Hepatocyte (in vitro differentiated cells): ENCODE measurements at regions not wholly inside any gene's neighbourhood (a gene's known extent, or its start where the extent isn't known, plus 50 kb on each side); places are given as distances from the start of the nearest gene placed in this dataset.

Source experiments
- DNase-seq: peaks from one replicate; pipeline ENCODE4 v3.0.0-alpha.2; 2016; ENCODE audit warnings: low spot score
- H2AFZ ChIP-seq: fragments of 200-600 bp; sonication (generic); 2 replicates; pipeline ENCODE4 v1.6.0; 2016; ENCODE audit warnings: antibody characterized with exemption, mild to moderate bottlenecking
- H3K27ac ChIP-seq: fragments of 200-600 bp; sonication (generic); 2 replicates; pipeline ENCODE4 v1.5.1; 2016; ENCODE audit warnings: mild to moderate bottlenecking
- H3K27me3 ChIP-seq: fragments of 200-600 bp; sonication (generic); 2 replicates; pipeline ENCODE4 v1.6.1; 2016
- H3K36me3 ChIP-seq: fragments of 200-600 bp; sonication (generic); replicated peaks from 2 replicates; pipeline ENCODE4 v1.5.1; 2016; ENCODE audit warnings: low read depth; ENCODE audit not compliant: insufficient read depth
- H3K4me1 ChIP-seq: fragments of 200-600 bp; sonication (generic); 2 replicates; pipeline ENCODE4 v1.5.1; 2016; ENCODE audit warnings: mild to moderate bottlenecking, moderate library complexity; ENCODE audit not compliant: insufficient read depth
- H3K4me2 ChIP-seq: fragments of 200-600 bp; sonication (generic); 2 replicates; pipeline ENCODE4 v1.6.0; 2016
- H3K4me3 ChIP-seq: fragments of 200-600 bp; sonication (generic); 2 replicates; pipeline ENCODE4 v1.5.1; 2016; ENCODE audit warnings: mild to moderate bottlenecking
- H3K79me2 ChIP-seq: fragments of 200-600 bp; sonication (generic); 2 replicates; pipeline ENCODE4 v1.6.0; 2017; ENCODE audit warnings: mild to moderate bottlenecking
- H3K9me2 ChIP-seq: fragments of 200-600 bp; sonication (generic); replicated peaks from 2 replicates; pipeline ENCODE4 v1.6.0; 2017; ENCODE audit warnings: mild to moderate bottlenecking; ENCODE audit not compliant: insufficient read depth
- H3K9me3 ChIP-seq: fragments of 200-600 bp; sonication (generic); 2 replicates; pipeline ENCODE4 v1.5.1; 2016; ENCODE audit warnings: low read depth, mild to moderate bottlenecking
- H4K20me1 ChIP-seq: fragments of 200-600 bp; sonication (generic); 2 replicates; pipeline ENCODE4 v1.6.0; 2016; ENCODE audit warnings: mild to moderate bottlenecking; ENCODE audit not compliant: insufficient read depth, poor library complexity, severe bottlenecking
- CTCF ChIP-seq: fragments of 200-600 bp; sonication (generic); IDR thresholded peaks from 2 replicates; pipeline ENCODE4 v1.5.1; 2016; ENCODE audit warnings: antibody characterized with exemption, mild to moderate bottlenecking; ENCODE audit not compliant: poor library complexity
- EZH2 ChIP-seq: fragments of 200-600 bp; sonication (generic); IDR thresholded peaks from 2 replicates; pipeline ENCODE4 v1.6.1; 2016; ENCODE audit warnings: antibody characterized with exemption, mild to moderate bottlenecking, borderline replicate concordance
- EZH2phosphoT487 ChIP-seq: fragments of 200-600 bp; sonication (generic); IDR thresholded peaks from one replicate; pipeline ENCODE4 v1.6.1; 2018; ENCODE audit warnings: antibody characterized with exemption, mild to moderate bottlenecking, low read depth, moderate library complexity; ENCODE audit not compliant: unreplicated experiment, severe bottlenecking
- WGBS: methylation state at CpG from one replicate; pipeline ENCODE4 v1.1.6; 2016; ENCODE audit warnings: low lambda C conversion rate; ENCODE audit errors: missing lambda C conversion rate; 5-methylcytosine and 5-hydroxymethylcytosine counted together

GRCh38 chr1:166485620-166486019, 318.8 kb upstream of the FAM78B start:
- Histone ChIP-seq H3K4me1 (no peaks in the 10 kb centered on the region), H3K36me3 (no peaks in the 10 kb centered on the region), H3K27ac (no peak overlapping the region), H3K79me2 (no peaks in the 10 kb centered on the region), H3K4me3 (no peak overlapping the region), H3K27me3 (no peaks in the 10 kb centered on the region), H3K9me2 (no peaks in the 10 kb centered on the region), H4K20me1 (no peaks in the 10 kb centered on the region), H2AFZ (no peak overlapping the region), H3K9me3 (no peaks in the 10 kb centered on the region), H3K4me2 (no peak overlapping the region)
- WGBS, result 85% methylated on average over 1 of the region's 1 CpG
- no peak for TF ChIP-seq EZH2
- TF ChIP-seq CTCF, result no peak
- no peak for TF ChIP-seq EZH2phosphoT487
- DNase-seq, result no peak

GRCh38 chr1:166488327-166488726, 321.5 kb upstream of the FAM78B start:
- Histone ChIP-seq H3K9me3 (no peaks in the 10 kb centered on the region), H3K4me2 (no peak overlapping the region), H3K27me3 (no peaks in the 10 kb centered on the region), H3K27ac (no peak overlapping the region), H4K20me1 (no peaks in the 10 kb centered on the region), H3K79me2 (no peaks in the 10 kb centered on the region), H2AFZ (no peak overlapping the region), H3K4me1 (no peaks in the 10 kb centered on the region), H3K36me3 (no peaks in the 10 kb centered on the region), H3K4me3 (no peak overlapping the region), H3K9me2 (no peaks in the 10 kb centered on the region)
- TF ChIP-seq EZH2phosphoT487, result no peak
- no peak for DNase-seq
- WGBS, result 85% methylated on average over 2 of the region's 2 CpGs

GRCh38 chr1:166489356-166489669, 322.5 kb upstream of the FAM78B start:
- H3K79me2 ChIP-seq, result no peaks in the 10 kb centered on the region

More at GRCh38 chr1:166489356-166489669, 322.5 kb upstream of the FAM78B start:
- WGBS, result 88% methylated on average over 2 of the region's 2 CpGs
- Histone ChIP-seq H3K36me3 (no peaks in the 10 kb centered on the region), H3K9me2 (no peaks in the 10 kb centered on the region), H3K9me3 (no peaks in the 10 kb centered on the region), H3K4me2 (no peak overlapping the region), H3K4me3 (no peak overlapping the region), H3K27me3 (no peaks in the 10 kb centered on the region), H3K27ac (no peak overlapping the region), H4K20me1 (no peaks in the 10 kb centered on the region), H3K4me1 (no peaks in the 10 kb centered on the region), H2AFZ (no peak overlapping the region)
- no peak for TF ChIP-seq EZH2
- TF ChIP-seq CTCF, result no peak
- TF ChIP-seq EZH2phosphoT487, result no peak
- no peak for DNase-seq
